ENCODE measurements at regions not wholly inside any gene's neighbourhood (a gene's known extent, or its start where the extent isn't known, plus 50 kb on each side); places are given as distances from the start of the nearest gene placed in this dataset.

DNA sequence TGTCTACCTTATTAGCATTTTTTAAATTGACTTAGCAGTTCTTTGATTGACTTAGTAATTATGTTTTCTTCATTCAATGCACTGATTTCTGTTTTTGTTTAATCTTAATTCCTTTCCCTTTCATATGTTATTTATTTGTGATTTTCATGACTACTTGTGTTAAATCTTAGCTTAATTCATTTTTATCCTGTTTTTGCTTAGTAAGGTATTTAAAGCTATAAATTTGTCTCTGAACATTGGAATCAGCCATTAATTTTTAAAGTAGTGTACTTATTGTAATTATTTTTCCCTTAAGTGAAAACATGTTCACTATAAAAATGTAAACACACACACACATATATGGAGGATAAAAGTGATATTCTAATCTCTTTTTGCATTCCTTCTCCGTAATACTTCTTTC lies 109.1 kb upstream of the DIPK2B start:
- no peak for DNase-seq (ENCODE audit: low spot score)
- TF ChIP-seq CTCF (IDR thresholded peaks at IDR 0.05; ENCODE audit: borderline replicate concordance, control extremely low read depth, extremely low read depth, insufficient read depth, missing control alignments): no peak
- in situ Hi-C loops (cut with MboI; ENCODE audit: low sequenced_read_pairs, unreplicated experiment): no loop called here

DNA sequence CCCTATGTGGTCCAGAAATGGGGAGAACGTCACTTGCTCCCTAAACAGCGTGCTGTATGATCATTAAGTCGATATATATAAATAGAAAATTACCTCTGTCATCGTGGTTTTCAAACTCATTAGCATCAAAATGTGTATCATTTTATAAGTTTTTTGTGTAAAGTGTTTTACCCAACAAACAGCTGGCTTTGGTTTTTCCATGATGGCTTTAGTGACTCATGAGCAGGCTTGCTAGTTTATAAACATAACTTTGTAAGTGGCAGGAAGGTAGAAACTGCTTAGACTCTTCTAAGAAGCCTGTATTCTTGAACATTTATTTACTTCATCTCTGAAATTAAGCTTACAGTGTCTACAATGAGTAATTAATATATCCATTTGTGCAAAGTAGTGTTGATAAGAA lies 108.4 kb upstream of the DIPK2B start:
- in situ Hi-C loops (cut with MboI; ENCODE audit: low sequenced_read_pairs, unreplicated experiment): no loop called here
- no peak for DNase-seq (ENCODE audit: low spot score)
- TF ChIP-seq CTCF (IDR thresholded peaks at IDR 0.05; ENCODE audit: borderline replicate concordance, control extremely low read depth, extremely low read depth, insufficient read depth, missing control alignments): no peak

GRCh38 chrX:45306794-45307193 lies 106.1 kb upstream of the DIPK2B start:
- no peak for TF ChIP-seq CTCF (IDR thresholded peaks at IDR 0.05; ENCODE audit: borderline replicate concordance, control extremely low read depth, extremely low read depth, insufficient read depth, missing control alignments)
- DNase-seq (ENCODE audit: low spot score): no peak
- in situ Hi-C loops (cut with MboI; ENCODE audit: low sequenced_read_pairs, unreplicated experiment): no loop called here

GRCh38 chrX:45300638-45301037 lies 100.0 kb upstream of the DIPK2B start:
- in situ Hi-C loops (cut with MboI; ENCODE audit: low sequenced_read_pairs, unreplicated experiment): no loop called here
- no peak for TF ChIP-seq CTCF (IDR thresholded peaks at IDR 0.05; ENCODE audit: borderline replicate concordance, control extremely low read depth, extremely low read depth, insufficient read depth, missing control alignments)

GRCh38 chrX:45295259-45295986 lies 94.7 kb upstream of the DIPK2B start:
- TF ChIP-seq CTCF (IDR thresholded peaks at IDR 0.05; ENCODE audit: borderline replicate concordance, control extremely low read depth, extremely low read depth, insufficient read depth, missing control alignments): no peak
- in situ Hi-C loops (cut with MboI; ENCODE audit: low sequenced_read_pairs, unreplicated experiment): no loop called here
- no peak for DNase-seq (ENCODE audit: low spot score)

More at GRCh38 chrX:45300638-45301037, 100.0 kb upstream of the DIPK2B start:
- DNase-seq (ENCODE audit: low spot score): no peak

- no peak for TF ChIP-seq CTCF (IDR thresholded peaks at IDR 0.05; ENCODE audit: borderline replicate concordance, control extremely low read depth, extremely low read depth, insufficient read depth, missing control alignments)
- in situ Hi-C loops (cut with MboI; ENCODE audit: low sequenced_read_pairs, unreplicated experiment): no loop called here
- DNase-seq (ENCODE audit: low spot score): no peak
These were observed 73.9 kb upstream of the DIPK2B start for GRCh38 chrX:45274576-45274975.
